Smooth muscle cell (in vitro differentiated cells): ENCODE measurements at regions not wholly inside any gene's neighbourhood (a gene's known extent, or its start where the extent isn't known, plus 50 kb on each side); places are given as distances from the start of the nearest gene placed in this dataset.

Experiments used
- DNase-seq: peaks from one replicate; lab custom pipeline; 2025; ENCODE audit not compliant: unreplicated experiment; lab: John Stamatoyannopoulos, UW
- H2AFZ ChIP-seq: fragments of 200-600 bp; sonication (generic); 2 replicates; pipeline ENCODE4 v1.6.0; 2016; ENCODE audit warnings: antibody characterized with exemption, low read depth, mild to moderate bottlenecking
- H3F3A ChIP-seq: fragments of 200-600 bp; sonication (generic); 2 replicates; pipeline ENCODE4 v1.6.0; 2017; ENCODE audit warnings: antibody characterized with exemption, low read depth
- H3K27ac ChIP-seq: fragments of 200-600 bp; sonication (generic); 2 replicates; pipeline ENCODE4 v1.5.1; 2016; ENCODE audit warnings: low read depth, mild to moderate bottlenecking
- H3K27me3 ChIP-seq: fragments of 200-600 bp; sonication (generic); 2 replicates; pipeline ENCODE4 v1.6.1; 2016; ENCODE audit warnings: low read depth, mild to moderate bottlenecking
- H3K36me3 ChIP-seq: fragments of 200-600 bp; sonication (generic); 2 replicates; pipeline ENCODE4 v1.5.1; 2016; ENCODE audit warnings: low read depth
- H3K4me1 ChIP-seq: fragments of 200-600 bp; sonication (generic); 2 replicates; pipeline ENCODE4 v1.5.1; 2016; ENCODE audit warnings: low read depth
- H3K4me2 ChIP-seq: fragments of 200-600 bp; sonication (generic); 2 replicates; pipeline ENCODE4 v1.6.0; 2016; ENCODE audit warnings: mild to moderate bottlenecking
- H3K4me3 ChIP-seq: fragments of 200-600 bp; sonication (generic); 2 replicates; pipeline ENCODE4 v1.5.1; 2016; ENCODE audit warnings: mild to moderate bottlenecking
- H3K79me2 ChIP-seq: fragments of 200-600 bp; sonication (generic); 2 replicates; pipeline ENCODE4 v1.6.0; 2016; ENCODE audit warnings: low read depth, mild to moderate bottlenecking
- H3K9ac ChIP-seq: fragments of 200-600 bp; sonication (generic); 2 replicates; pipeline ENCODE4 v1.6.0; 2016; ENCODE audit warnings: low read depth
- H3K9me3 ChIP-seq: fragments of 200-600 bp; sonication (generic); replicated peaks from 2 replicates; pipeline ENCODE4 v1.5.1; 2016; ENCODE audit warnings: low read depth
- H4K20me1 ChIP-seq: fragments of 200-600 bp; sonication (generic); 2 replicates; pipeline ENCODE4 v1.6.0; 2016; ENCODE audit warnings: low read depth
- WGBS: methylation state at CpG from one replicate; pipeline ENCODE4 v1.1.7; 2016; ENCODE audit warnings: low lambda C conversion rate; 5-methylcytosine and 5-hydroxymethylcytosine counted together
- TF ChIP-seq, protein P1 (sequence below): fragments of 200-600 bp; sonication (generic); IDR thresholded peaks from 2 replicates; pipeline ENCODE4 v1.5.1; 2017; ENCODE audit warnings: borderline replicate concordance, mild to moderate bottlenecking, antibody characterized with exemption; ENCODE audit not compliant: insufficient read depth, poor library complexity, severe bottlenecking

DNA sequence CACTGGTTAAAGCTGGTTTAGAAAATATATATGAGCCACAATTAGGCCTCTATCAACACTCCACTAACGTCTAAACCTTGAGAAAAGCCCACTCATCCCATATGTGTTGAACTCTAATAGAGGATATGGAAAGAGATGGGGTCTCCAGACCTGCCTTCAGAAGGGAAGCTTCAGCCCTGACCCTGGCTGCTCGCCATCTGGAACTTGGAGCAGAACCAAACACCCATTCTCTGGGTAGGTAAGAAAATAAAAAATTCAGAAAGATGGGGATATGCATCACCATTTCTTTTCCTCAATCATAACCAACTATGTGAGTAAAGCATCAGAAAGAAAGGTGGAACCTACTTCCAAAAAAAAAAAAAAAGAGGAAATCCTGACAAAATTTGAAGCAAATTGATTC lies 666.2 kb downstream of the PTPRC start:
- no peak for DNase-seq
- H3K36me3 ChIP-seq, result no peaks in the 10 kb centered on the region
- H3K9ac ChIP-seq, result no peak overlapping the region
- H2AFZ ChIP-seq, result no peak overlapping the region
- H4K20me1 ChIP-seq, result no peaks in the 10 kb centered on the region
- no peaks in the 10 kb centered on the region for H3F3A ChIP-seq
- H3K9me3 ChIP-seq, result no peaks in the 10 kb centered on the region
- no peak overlapping the region for H3K4me3 ChIP-seq
- 88% methylated on average over 2 of the region's 2 CpGs for WGBS
- no peak overlapping the region for H3K4me2 ChIP-seq
- H3K79me2 ChIP-seq, result no peaks in the 10 kb centered on the region
- TF ChIP-seq, protein P1, sequence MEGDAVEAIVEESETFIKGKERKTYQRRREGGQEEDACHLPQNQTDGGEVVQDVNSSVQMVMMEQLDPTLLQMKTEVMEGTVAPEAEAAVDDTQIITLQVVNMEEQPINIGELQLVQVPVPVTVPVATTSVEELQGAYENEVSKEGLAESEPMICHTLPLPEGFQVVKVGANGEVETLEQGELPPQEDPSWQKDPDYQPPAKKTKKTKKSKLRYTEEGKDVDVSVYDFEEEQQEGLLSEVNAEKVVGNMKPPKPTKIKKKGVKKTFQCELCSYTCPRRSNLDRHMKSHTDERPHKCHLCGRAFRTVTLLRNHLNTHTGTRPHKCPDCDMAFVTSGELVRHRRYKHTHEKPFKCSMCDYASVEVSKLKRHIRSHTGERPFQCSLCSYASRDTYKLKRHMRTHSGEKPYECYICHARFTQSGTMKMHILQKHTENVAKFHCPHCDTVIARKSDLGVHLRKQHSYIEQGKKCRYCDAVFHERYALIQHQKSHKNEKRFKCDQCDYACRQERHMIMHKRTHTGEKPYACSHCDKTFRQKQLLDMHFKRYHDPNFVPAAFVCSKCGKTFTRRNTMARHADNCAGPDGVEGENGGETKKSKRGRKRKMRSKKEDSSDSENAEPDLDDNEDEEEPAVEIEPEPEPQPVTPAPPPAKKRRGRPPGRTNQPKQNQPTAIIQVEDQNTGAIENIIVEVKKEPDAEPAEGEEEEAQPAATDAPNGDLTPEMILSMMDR, result no peak
- H3K27me3 ChIP-seq, result no peaks in the 10 kb centered on the region
- H3K27ac ChIP-seq, result no peak overlapping the region
- no peaks in the 10 kb centered on the region for H3K4me1 ChIP-seq

DNA sequence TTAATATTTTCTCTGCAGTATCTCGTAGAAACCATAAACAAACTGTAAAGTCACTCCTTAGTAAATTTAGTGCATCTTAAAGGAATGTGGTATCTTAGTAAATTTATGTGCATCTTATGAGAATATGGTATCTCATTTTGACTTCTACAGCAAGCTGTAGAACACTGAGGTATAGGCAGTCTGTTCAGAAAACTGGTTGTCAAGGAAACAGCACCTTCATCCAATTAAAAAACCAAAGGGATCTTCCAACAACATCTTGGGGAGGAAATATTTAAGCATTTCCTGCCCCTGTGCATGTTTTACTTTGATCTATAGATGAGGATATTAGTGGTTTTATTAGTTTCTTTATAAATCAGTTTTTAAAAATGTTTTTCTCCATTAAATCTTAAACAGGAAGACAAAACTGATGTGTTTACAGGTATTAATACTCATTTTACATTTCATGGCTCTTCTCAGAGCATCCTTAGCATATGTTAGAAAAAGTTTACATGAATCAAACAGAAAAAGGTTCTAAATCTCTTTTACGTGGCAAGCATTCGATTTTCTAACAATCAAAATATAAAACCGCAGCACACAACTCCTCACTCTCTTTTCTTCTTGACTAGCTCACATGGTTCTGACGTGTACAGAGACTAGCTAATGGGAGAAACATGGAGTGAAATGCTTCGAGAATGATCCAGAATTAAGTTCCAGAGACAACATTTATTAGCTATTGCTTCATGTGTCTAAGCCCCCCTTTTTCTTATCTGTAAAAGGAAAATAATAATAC lies 668.8 kb downstream of the PTPRC start:
- no peaks in the 10 kb centered on the region for H3F3A ChIP-seq

DNA sequence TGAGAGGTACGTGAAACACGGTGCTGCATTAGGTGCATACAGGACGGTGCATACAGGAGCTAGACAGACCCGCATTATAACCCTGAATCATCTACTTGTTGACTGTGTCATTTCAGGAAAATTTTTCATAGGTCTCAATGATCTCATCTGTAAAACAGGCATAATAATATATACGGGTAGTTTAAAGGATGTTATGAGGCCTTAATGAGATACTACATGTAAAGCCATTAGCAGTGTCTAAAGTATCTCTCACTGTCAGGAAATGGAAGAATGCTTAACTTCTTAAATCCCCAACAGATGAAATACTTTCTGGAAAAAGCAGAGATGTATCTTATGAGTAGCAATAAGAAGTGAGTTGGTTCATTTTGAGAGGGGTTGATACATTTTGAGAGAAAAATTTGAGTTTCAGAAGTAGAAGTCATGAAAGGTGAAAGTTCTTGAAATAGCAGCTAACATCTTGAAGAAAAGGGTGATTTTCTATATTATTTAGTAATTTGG lies 669.6 kb downstream of the PTPRC start:
- Histone ChIP-seq H2AFZ (no peak overlapping the region), H3K9ac (no peak overlapping the region), H3K79me2 (no peaks in the 10 kb centered on the region), H3K36me3 (no peaks in the 10 kb centered on the region), H3K9me3 (no peaks in the 10 kb centered on the region), H3K4me3 (no peak overlapping the region), H3F3A (peaks cover 3% of the 10 kb centered on the region), H4K20me1 (no peaks in the 10 kb centered on the region), H3K27me3 (no peaks in the 10 kb centered on the region), H3K27ac (no peak overlapping the region), H3K4me2 (no peak overlapping the region), H3K4me1 (no peaks in the 10 kb centered on the region)
- no peak for DNase-seq
- WGBS, result 95% methylated on average over 5 of the region's 5 CpGs
- TF ChIP-seq, protein P1, result no peak

More for the DNA sequence above, 668.8 kb downstream of the PTPRC start:
- no peaks in the 10 kb centered on the region for H3K27me3 ChIP-seq
- H3K4me2 ChIP-seq, result no peak overlapping the region
- H3K9me3 ChIP-seq, result no peaks in the 10 kb centered on the region
- no peaks in the 10 kb centered on the region for H3K4me1 ChIP-seq
- H3K4me3 ChIP-seq, result no peak overlapping the region
- no peaks in the 10 kb centered on the region for H3K79me2 ChIP-seq
- no peaks in the 10 kb centered on the region for H4K20me1 ChIP-seq
- H3K9ac ChIP-seq, result no peak overlapping the region
- H2AFZ ChIP-seq, result no peak overlapping the region
- H3K27ac ChIP-seq, result no peak overlapping the region
- H3K36me3 ChIP-seq, result no peaks in the 10 kb centered on the region
- DNase-seq, result no peak
- TF ChIP-seq, protein P1, result no peak
- 87% methylated on average over 6 of the region's 6 CpGs for WGBS

DNA sequence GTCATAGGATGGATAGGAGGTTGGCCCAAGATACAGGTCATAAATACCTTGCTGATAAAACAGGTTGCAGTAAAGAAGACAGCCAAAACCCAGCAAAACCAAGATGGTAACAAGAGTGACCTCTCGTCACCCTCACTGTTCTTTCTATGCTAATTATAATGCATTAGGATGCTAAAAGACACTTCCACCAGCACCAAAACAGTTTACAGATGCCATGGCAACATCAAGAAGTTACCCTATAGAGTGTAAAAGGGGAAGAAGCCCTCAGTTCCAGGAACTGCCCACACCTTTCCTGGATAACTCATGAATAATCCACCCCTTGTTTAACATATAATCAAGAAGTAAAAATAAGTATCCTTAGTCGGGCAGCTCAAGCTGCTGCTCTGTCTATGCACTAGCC lies 671.9 kb downstream of the PTPRC start:
- TF ChIP-seq, protein P1, result no peak
- no peaks in the 10 kb centered on the region for H3K27me3 ChIP-seq
- H3F3A ChIP-seq, result peaks cover 3% of the 10 kb centered on the region
- H3K4me1 ChIP-seq, result no peaks in the 10 kb centered on the region
- DNase-seq, result no peak
- no peak overlapping the region for H3K4me2 ChIP-seq
- no peaks in the 10 kb centered on the region for H3K36me3 ChIP-seq
- no peaks in the 10 kb centered on the region for H3K79me2 ChIP-seq
- H3K9ac ChIP-seq, result no peak overlapping the region
- WGBS, result 93% methylated on average over 2 of the region's 2 CpGs
- H3K27ac ChIP-seq, result no peak overlapping the region
- no peak overlapping the region for H3K4me3 ChIP-seq
- peak overlapping the region; percentile 65 for H2AFZ ChIP-seq
- H3K9me3 ChIP-seq, result no peaks in the 10 kb centered on the region
- no peaks in the 10 kb centered on the region for H4K20me1 ChIP-seq
